Immature natural killer cell (primary cell): ENCODE measurements at regions not wholly inside any gene's neighbourhood (a gene's known extent, or its start where the extent isn't known, plus 50 kb on each side); places are given as distances from the start of the nearest gene placed in this dataset.

Experiments used
- DNase-seq, 3 donors: peaks; one replicate each; pipeline ENCODE4 v3.0.0; 2022; ENCODE audit warnings: mixed read lengths in 1 of 3
- H3K27ac Mint-ChIP-seq, 6 donors: one replicate each; pipeline ENCODE4 v1.8.0; 2020; ENCODE audit warnings: mixed read lengths in 6 of 6, mild to moderate bottlenecking in 5 of 6, inconsistent platforms in 4 of 6, moderate library complexity in 3 of 6
- H3K27me3 Mint-ChIP-seq, 3 donors: one replicate each; pipeline ENCODE4 v1.8.0; 2020 to 2021; ENCODE audit warnings: low read depth in 3 of 3, mild to moderate bottlenecking in 3 of 3, mixed read lengths in 3 of 3, moderate library complexity in 3 of 3, inconsistent platforms in 1 of 3
- H3K36me3 Mint-ChIP-seq, 3 donors: one replicate each; pipeline ENCODE4 v1.8.0; 2020; ENCODE audit warnings: mixed read lengths in 3 of 3, inconsistent platforms in 2 of 3, mild to moderate bottlenecking in 2 of 3
- H3K4me1 Mint-ChIP-seq, 2 donors: one replicate each; pipeline ENCODE4 v1.8.0; 2020; ENCODE audit warnings: inconsistent platforms in 2 of 2, mild to moderate bottlenecking in 2 of 2, mixed read lengths in 2 of 2, moderate library complexity in 1 of 2
- H3K4me3 Mint-ChIP-seq, 5 donors: one replicate each; pipeline ENCODE4 v1.8.0; 2020; ENCODE audit warnings: mild to moderate bottlenecking in 5 of 5, mixed read lengths in 5 of 5, inconsistent platforms in 3 of 5, moderate library complexity in 3 of 5
- H3K9me3 Mint-ChIP-seq, 6 donors: one replicate each; pipeline ENCODE4 v1.8.0; 2020; ENCODE audit warnings: mild to moderate bottlenecking in 6 of 6, mixed read lengths in 6 of 6, inconsistent platforms in 4 of 6, moderate library complexity in 3 of 6

- Mint-ChIP-seq H3K36me3 (no peaks in the 10 kb centered on the region), H3K27me3 (peaks cover 2 to 6% (median 3%) of the 10 kb centered on the region in 3 donors), H3K4me3 (no peak overlapping the region), H3K27ac (no peak overlapping the region), H3K4me1 (no peaks in the 10 kb centered on the region), H3K9me3 (no peaks in the 10 kb centered on the region)
- no peak for DNase-seq
Observed at GRCh38 chr3:25281041-25281731, 146.9 kb upstream of the RARB start.

- Mint-ChIP-seq H3K36me3 (no peaks in the 10 kb centered on the region), H3K27me3 (peaks cover 3 to 5% (median 4%) of the 10 kb centered on the region in 3 donors), H3K27ac (no peak overlapping the region), H3K4me3 (no peak overlapping the region), H3K4me1 (no peaks in the 10 kb centered on the region), H3K9me3 (no peaks in the 10 kb centered on the region)
- no peak for DNase-seq
Observed at GRCh38 chr3:25281732-25282126, 146.3 kb upstream of the RARB start.

- H3K4me1 Mint-ChIP-seq: no peaks in the 10 kb centered on the region
- H3K36me3 Mint-ChIP-seq: no peaks in the 10 kb centered on the region
- no peak overlapping the region for H3K4me3 Mint-ChIP-seq
- DNase-seq: no peak
- H3K27ac Mint-ChIP-seq: no peak overlapping the region
- peaks cover 0 to 2% (median 0%) of the 10 kb centered on the region in 6 donors for H3K9me3 Mint-ChIP-seq
- peaks cover 3 to 6% (median 3%) of the 10 kb centered on the region in 3 donors for H3K27me3 Mint-ChIP-seq
Observed at GRCh38 chr3:25283613-25284012, 144.4 kb upstream of the RARB start.

- no peaks in the 10 kb centered on the region for H3K36me3 Mint-ChIP-seq
- no peaks in the 10 kb centered on the region for H3K4me1 Mint-ChIP-seq
- no peak for DNase-seq
- H3K4me3 Mint-ChIP-seq: no peak overlapping the region
- H3K27ac Mint-ChIP-seq: no peak overlapping the region
- peaks cover under 1 to 6% (median 3%) of the 10 kb centered on the region in 3 donors for H3K27me3 Mint-ChIP-seq
- peaks cover 0 to 2% (median 0%) of the 10 kb centered on the region in 6 donors for H3K9me3 Mint-ChIP-seq
Observed at GRCh38 chr3:25284249-25284648, 143.8 kb upstream of the RARB start.

- Mint-ChIP-seq H3K36me3 (no peaks in the 10 kb centered on the region), H3K27me3 (peaks cover 0 to 11% (median 10%) of the 10 kb centered on the region in 3 donors), H3K4me3 (no peak overlapping the region), H3K4me1 (no peaks in the 10 kb centered on the region), H3K27ac (no peak overlapping the region), H3K9me3 (peaks cover 0 to 2% (median 0%) of the 10 kb centered on the region in 6 donors)
- DNase-seq: no peak
Observed at GRCh38 chr3:25287291-25287884, 140.7 kb upstream of the RARB start.

GRCh38 chr3:25288413-25288812 is 139.7 kb upstream of the RARB start:
- H3K9me3 Mint-ChIP-seq: peaks cover 0 to 2% (median 0%) of the 10 kb centered on the region in 6 donors
- no peak overlapping the region for H3K27ac Mint-ChIP-seq
- no peak overlapping the region for H3K4me3 Mint-ChIP-seq
- no peaks in the 10 kb centered on the region for H3K4me1 Mint-ChIP-seq
- H3K27me3 Mint-ChIP-seq: peaks cover 0 to 11% (median 10%) of the 10 kb centered on the region in 3 donors
- H3K36me3 Mint-ChIP-seq: no peaks in the 10 kb centered on the region
- DNase-seq: no peak

GRCh38 chr3:25289156-25289555 is 138.9 kb upstream of the RARB start:
- Mint-ChIP-seq H3K9me3 (peaks cover 0 to 2% (median 0%) of the 10 kb centered on the region in 6 donors), H3K27ac (no peak overlapping the region), H3K4me1 (no peaks in the 10 kb centered on the region), H3K27me3 (peaks cover 0 to 11% (median 10%) of the 10 kb centered on the region in 3 donors), H3K4me3 (no peak overlapping the region), H3K36me3 (no peaks in the 10 kb centered on the region)
- DNase-seq: no peak

GRCh38 chr3:25289663-25290062 is 138.4 kb upstream of the RARB start:
- Mint-ChIP-seq H3K9me3 (peaks cover 0 to 2% (median 0%) of the 10 kb centered on the region in 6 donors), H3K27ac (no peak overlapping the region), H3K36me3 (no peaks in the 10 kb centered on the region), H3K27me3 (peaks cover 0 to 11% (median 10%) of the 10 kb centered on the region in 3 donors), H3K4me1 (no peaks in the 10 kb centered on the region), H3K4me3 (no peak overlapping the region)
- DNase-seq: no peak

GRCh38 chr3:25291481-25291905 is 136.6 kb upstream of the RARB start:
- Mint-ChIP-seq H3K4me3 (no peak overlapping the region), H3K36me3 (no peaks in the 10 kb centered on the region), H3K9me3 (peaks cover 0 to 4% (median 0%) of the 10 kb centered on the region in 6 donors), H3K27ac (no peak overlapping the region), H3K4me1 (no peaks in the 10 kb centered on the region), H3K27me3 (peaks cover 0 to 10% (median 9%) of the 10 kb centered on the region in 3 donors)
- DNase-seq: no peak

- Mint-ChIP-seq H3K4me3 (no peak overlapping the region), H3K9me3 (peaks cover 0 to 4% (median 0%) of the 10 kb centered on the region in 6 donors), H3K4me1 (no peaks in the 10 kb centered on the region), H3K36me3 (no peaks in the 10 kb centered on the region), H3K27me3 (peaks cover 0 to 9% (median 7%) of the 10 kb centered on the region in 3 donors), H3K27ac (no peak overlapping the region)
- no peak for DNase-seq
Observed at GRCh38 chr3:25292036-25292435, 136.0 kb upstream of the RARB start.

- no peaks in the 10 kb centered on the region for H3K4me1 Mint-ChIP-seq
- DNase-seq: no peak
Observed at GRCh38 chr3:25292595-25292994, 135.5 kb upstream of the RARB start.

GRCh38 chr3:25293736-25294135 is 134.3 kb upstream of the RARB start:
- Mint-ChIP-seq H3K36me3 (no peaks in the 10 kb centered on the region), H3K4me1 (no peaks in the 10 kb centered on the region), H3K27me3 (peaks cover 0 to 7% (median 7%) of the 10 kb centered on the region in 3 donors), H3K4me3 (no peak overlapping the region), H3K27ac (no peak overlapping the region), H3K9me3 (peaks cover 0 to 2% (median 0%) of the 10 kb centered on the region in 6 donors)
- no peak for DNase-seq

More at GRCh38 chr3:25292595-25292994, 135.5 kb upstream of the RARB start:
- Mint-ChIP-seq H3K27ac (no peak overlapping the region), H3K4me3 (no peak overlapping the region), H3K9me3 (peaks cover 0 to 2% (median 0%) of the 10 kb centered on the region in 6 donors), H3K27me3 (peaks cover 0 to 7% (median 7%) of the 10 kb centered on the region in 3 donors), H3K36me3 (no peaks in the 10 kb centered on the region)

- Mint-ChIP-seq H3K27ac (no peak overlapping the region), H3K4me1 (no peaks in the 10 kb centered on the region), H3K36me3 (no peaks in the 10 kb centered on the region), H3K9me3 (peaks cover 0 to 2% (median 0%) of the 10 kb centered on the region in 6 donors), H3K4me3 (no peak overlapping the region), H3K27me3 (peaks cover 0 to 7% (median 7%) of the 10 kb centered on the region in 3 donors)
- DNase-seq: no peak
Observed at GRCh38 chr3:25294169-25294805, 133.8 kb upstream of the RARB start.
